Glutamatergic neuron (in vitro differentiated cells): ENCODE measurements at regions not wholly inside any gene's neighbourhood (a gene's known extent, or its start where the extent isn't known, plus 50 kb on each side); places are given as distances from the start of the nearest gene placed in this dataset.

Source experiments
- DNase-seq: peaks from one replicate; pipeline ENCODE4 v3.0.0; 2022
- H3K27ac Mint-ChIP-seq: one replicate; pipeline ENCODE4 v1.8.0; 2020; ENCODE audit warnings: mild to moderate bottlenecking, mixed read lengths, inconsistent platforms; ENCODE audit not compliant: unreplicated experiment
- H3K27me3 Mint-ChIP-seq: one replicate; pipeline ENCODE4 v1.8.0; 2020; ENCODE audit warnings: mild to moderate bottlenecking, moderate library complexity, mixed read lengths, inconsistent platforms; ENCODE audit not compliant: unreplicated experiment
- H3K36me3 Mint-ChIP-seq: one replicate; pipeline ENCODE4 v1.8.0; 2020; ENCODE audit warnings: mild to moderate bottlenecking, mixed read lengths, inconsistent platforms; ENCODE audit not compliant: unreplicated experiment
- H3K4me1 Mint-ChIP-seq: one replicate; pipeline ENCODE4 v1.8.0; 2020; ENCODE audit warnings: mild to moderate bottlenecking, low read depth, mixed read lengths, inconsistent platforms; ENCODE audit not compliant: unreplicated experiment
- H3K4me3 Mint-ChIP-seq: one replicate; pipeline ENCODE4 v1.8.0; 2020; ENCODE audit warnings: mild to moderate bottlenecking, mixed read lengths, inconsistent platforms; ENCODE audit not compliant: unreplicated experiment
- H3K9me3 Mint-ChIP-seq: one replicate; pipeline ENCODE4 v1.8.0; 2020; ENCODE audit warnings: mild to moderate bottlenecking, moderate library complexity, mixed read lengths, inconsistent platforms; ENCODE audit not compliant: unreplicated experiment
- TF ChIP-seq, protein P1 (sequence below): fragments of 200-600 bp; sonication (generic); IDR thresholded peaks from one replicate; pipeline ENCODE4 v1.5.0; 2021; ENCODE audit not compliant: partially characterized antibody, unreplicated experiment

DNA sequence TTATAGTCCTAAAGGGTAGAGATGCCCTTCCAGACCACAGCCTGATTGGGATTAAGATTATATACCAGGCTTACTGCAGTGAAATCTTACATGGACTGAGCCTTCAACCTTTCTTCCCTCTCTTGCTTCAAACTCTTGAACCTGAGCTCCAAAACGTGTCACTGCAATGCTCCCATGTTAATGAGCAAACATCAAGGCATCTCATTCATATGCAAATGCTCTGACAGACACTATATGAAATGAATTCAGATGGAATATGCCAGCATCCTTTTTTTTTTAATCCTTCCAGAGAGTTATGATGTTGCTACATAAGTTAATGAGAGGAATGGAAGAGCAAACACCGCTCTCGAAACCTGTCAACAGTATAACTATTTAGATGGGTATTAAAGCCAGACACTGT, 611.9 kb upstream of the CDH11 start:
- Mint-ChIP-seq H3K36me3 (no peaks in the 10 kb centered on the region), H3K4me1 (peaks cover 5% of the 10 kb centered on the region), H3K27me3 (no peaks in the 10 kb centered on the region), H3K27ac (no peak overlapping the region), H3K9me3 (peaks cover 2% of the 10 kb centered on the region), H3K4me3 (no peak overlapping the region)
- TF ChIP-seq, protein P1, sequence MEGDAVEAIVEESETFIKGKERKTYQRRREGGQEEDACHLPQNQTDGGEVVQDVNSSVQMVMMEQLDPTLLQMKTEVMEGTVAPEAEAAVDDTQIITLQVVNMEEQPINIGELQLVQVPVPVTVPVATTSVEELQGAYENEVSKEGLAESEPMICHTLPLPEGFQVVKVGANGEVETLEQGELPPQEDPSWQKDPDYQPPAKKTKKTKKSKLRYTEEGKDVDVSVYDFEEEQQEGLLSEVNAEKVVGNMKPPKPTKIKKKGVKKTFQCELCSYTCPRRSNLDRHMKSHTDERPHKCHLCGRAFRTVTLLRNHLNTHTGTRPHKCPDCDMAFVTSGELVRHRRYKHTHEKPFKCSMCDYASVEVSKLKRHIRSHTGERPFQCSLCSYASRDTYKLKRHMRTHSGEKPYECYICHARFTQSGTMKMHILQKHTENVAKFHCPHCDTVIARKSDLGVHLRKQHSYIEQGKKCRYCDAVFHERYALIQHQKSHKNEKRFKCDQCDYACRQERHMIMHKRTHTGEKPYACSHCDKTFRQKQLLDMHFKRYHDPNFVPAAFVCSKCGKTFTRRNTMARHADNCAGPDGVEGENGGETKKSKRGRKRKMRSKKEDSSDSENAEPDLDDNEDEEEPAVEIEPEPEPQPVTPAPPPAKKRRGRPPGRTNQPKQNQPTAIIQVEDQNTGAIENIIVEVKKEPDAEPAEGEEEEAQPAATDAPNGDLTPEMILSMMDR: no peak
- no peak for DNase-seq

DNA sequence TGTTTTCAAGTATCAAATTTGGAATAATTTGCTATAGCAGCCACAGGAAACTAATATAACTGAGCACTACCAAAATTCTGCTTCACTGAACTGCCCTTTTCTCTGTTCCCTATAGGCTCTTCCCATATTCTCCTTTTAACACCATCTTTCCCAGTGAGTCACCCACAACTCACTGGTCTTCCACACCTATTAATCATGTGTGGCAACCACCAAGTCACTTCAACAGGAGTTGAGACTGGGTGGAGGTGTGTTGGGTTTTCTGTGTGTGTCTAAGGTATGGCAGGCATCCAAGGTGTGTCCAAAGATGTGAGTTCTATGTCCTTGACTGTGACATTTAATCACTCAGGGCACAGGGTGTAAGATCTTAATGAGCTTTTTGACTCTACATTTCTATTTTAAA, 610.0 kb upstream of the CDH11 start:
- peaks cover 2% of the 10 kb centered on the region for H3K9me3 Mint-ChIP-seq
- TF ChIP-seq, protein P1: no peak
- H3K36me3 Mint-ChIP-seq: no peaks in the 10 kb centered on the region
- no peak for DNase-seq
- peaks cover 4% of the 10 kb centered on the region for H3K4me1 Mint-ChIP-seq
- no peak overlapping the region for H3K4me3 Mint-ChIP-seq
- H3K27ac Mint-ChIP-seq: no peak overlapping the region
- H3K27me3 Mint-ChIP-seq: no peaks in the 10 kb centered on the region

DNA sequence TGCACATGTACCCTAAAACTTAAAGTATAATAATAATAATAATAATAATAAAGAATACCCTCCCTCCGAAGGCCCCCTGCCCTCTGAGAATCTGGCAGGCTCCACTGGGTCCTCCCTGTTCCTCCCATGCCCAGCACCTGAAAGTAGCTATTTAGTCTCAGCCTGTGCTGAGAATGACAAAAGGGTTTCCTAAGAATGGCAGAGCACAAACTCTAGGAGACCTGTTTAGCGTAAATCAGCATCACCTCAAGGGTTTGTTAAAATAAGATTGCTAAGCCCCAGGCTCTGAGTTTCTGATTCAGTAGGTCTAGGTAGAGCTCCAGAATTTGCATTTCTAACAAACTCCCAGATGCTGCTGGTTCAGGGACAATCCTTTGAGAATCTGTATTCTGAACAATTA, 606.8 kb upstream of the CDH11 start:
- peaks cover 4% of the 10 kb centered on the region for H3K4me1 Mint-ChIP-seq
- H3K27ac Mint-ChIP-seq: no peak overlapping the region
- no peaks in the 10 kb centered on the region for H3K36me3 Mint-ChIP-seq
- no peaks in the 10 kb centered on the region for H3K27me3 Mint-ChIP-seq
- no peak for DNase-seq
- H3K9me3 Mint-ChIP-seq: no peaks in the 10 kb centered on the region
- TF ChIP-seq, protein P1: no peak
- H3K4me3 Mint-ChIP-seq: no peak overlapping the region

DNA sequence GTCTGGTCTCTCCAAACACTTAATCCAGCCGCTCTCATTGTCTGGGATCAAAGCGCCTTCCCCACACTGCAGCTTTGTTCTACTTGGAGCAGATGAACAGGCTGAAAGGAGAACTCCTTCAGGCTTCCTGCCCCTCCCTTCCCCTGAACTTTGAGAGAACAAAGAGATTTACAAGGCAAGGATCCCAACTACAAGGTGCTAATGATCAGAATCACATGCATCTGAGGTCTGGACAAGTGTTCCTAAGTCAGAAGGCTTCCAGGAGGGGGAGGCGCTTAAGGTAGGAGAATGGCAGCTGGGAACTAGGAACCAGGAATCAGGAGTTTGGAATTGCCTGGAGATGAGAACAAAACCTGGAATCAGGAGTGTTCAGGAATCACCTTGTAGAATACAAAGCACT, 606.3 kb upstream of the CDH11 start:
- no peaks in the 10 kb centered on the region for H3K9me3 Mint-ChIP-seq
- no peak for DNase-seq
- TF ChIP-seq, protein P1: no peak
- H3K27me3 Mint-ChIP-seq: no peaks in the 10 kb centered on the region
- no peaks in the 10 kb centered on the region for H3K36me3 Mint-ChIP-seq
- H3K4me1 Mint-ChIP-seq: peaks cover 4% of the 10 kb centered on the region
- H3K27ac Mint-ChIP-seq: no peak overlapping the region
- no peak overlapping the region for H3K4me3 Mint-ChIP-seq

DNA sequence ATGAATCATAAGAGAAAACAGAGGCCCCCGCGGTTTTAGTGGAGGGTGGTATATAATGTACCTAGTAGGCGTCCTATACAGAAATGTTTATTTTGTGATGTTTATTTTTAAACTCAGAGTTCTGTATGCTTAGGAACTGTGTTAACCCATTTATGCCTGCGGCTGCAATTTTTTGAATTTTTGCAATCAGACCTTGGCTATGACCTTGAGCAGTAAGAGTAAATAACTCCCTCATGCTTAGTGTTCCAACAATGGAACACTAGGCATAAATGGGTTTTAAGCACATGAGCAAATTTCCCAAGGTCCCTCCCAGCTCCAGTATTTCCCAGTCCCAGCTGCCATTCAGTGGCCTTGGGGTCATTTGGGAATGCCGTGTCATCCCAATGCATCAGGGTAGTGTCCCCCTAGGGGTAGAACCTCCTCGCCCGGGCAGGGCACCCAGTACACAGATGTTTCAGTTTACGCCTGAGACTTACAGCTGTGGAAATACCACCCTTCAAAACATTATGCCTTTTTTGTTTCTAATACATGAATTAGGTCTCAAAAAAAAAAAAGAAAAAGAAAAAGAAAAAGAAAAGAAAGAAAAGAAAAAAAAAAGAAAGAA, 605.8 kb upstream of the CDH11 start:
- no peak for DNase-seq
- H3K4me3 Mint-ChIP-seq: no peak overlapping the region
- TF ChIP-seq, protein P1: no peak

More for the DNA sequence above, 605.8 kb upstream of the CDH11 start:
- Mint-ChIP-seq H3K9me3 (no peaks in the 10 kb centered on the region), H3K27me3 (no peaks in the 10 kb centered on the region), H3K4me1 (peaks cover 4% of the 10 kb centered on the region), H3K27ac (no peak overlapping the region), H3K36me3 (no peaks in the 10 kb centered on the region)
